ENCODE measurements at regions not wholly inside any gene's neighbourhood (a gene's known extent, or its start where the extent isn't known, plus 50 kb on each side); places are given as distances from the start of the nearest gene placed in this dataset.

GRCh38 chrX:9188117-9188516, 154.2 kb upstream of the FAM9B start:
- no peak overlapping the region for H3K4me3 ChIP-seq (ENCODE audit: low read length)
- no peak for TF ChIP-seq CTCF (conservative IDR thresholded peaks at IDR 0.05; ENCODE audit: low read depth, low read length)
- DNase-seq (ENCODE audit: low read depth): no peak

GRCh38 chrX:9189286-9189685, 155.4 kb upstream of the FAM9B start:
- TF ChIP-seq CTCF (conservative IDR thresholded peaks at IDR 0.05; ENCODE audit: low read depth, low read length): no peak

DNA sequence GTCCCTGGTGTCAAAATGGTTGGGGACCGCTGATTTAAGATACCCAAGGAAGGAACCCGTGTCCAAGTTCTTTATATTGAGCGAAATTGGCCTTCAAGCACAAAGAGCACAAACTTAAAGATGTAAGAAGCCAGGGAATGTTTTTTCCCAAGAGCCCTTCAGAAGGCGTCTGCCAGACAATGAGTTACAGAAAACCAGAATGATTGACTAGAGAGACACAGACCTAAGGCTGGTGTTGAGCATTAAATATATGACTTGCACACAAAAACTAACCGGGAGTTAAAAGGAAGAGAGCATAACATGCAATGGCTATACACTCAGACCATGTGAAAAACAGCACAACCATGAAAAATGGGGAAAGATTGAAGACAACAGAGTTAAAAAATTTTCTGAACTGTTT, 157.5 kb upstream of the FAM9B start:
- no peak overlapping the region for H3K4me3 ChIP-seq (ENCODE audit: low read length)
- no peak for DNase-seq (ENCODE audit: low read depth)

More at GRCh38 chrX:9189286-9189685, 155.4 kb upstream of the FAM9B start:
- DNase-seq (ENCODE audit: low read depth): no peak
- H3K4me3 ChIP-seq (ENCODE audit: low read length): no peak overlapping the region

GRCh38 chrX:9195199-9195880, 161.4 kb upstream of the FAM9B start:
- DNase-seq (ENCODE audit: low read depth): no peak
- TF ChIP-seq CTCF (conservative IDR thresholded peaks at IDR 0.05; ENCODE audit: low read depth, low read length): no peak

More for the DNA sequence above, 157.5 kb upstream of the FAM9B start:
- TF ChIP-seq CTCF (conservative IDR thresholded peaks at IDR 0.05; ENCODE audit: low read depth, low read length): no peak

GRCh38 chrX:9196961-9197640, 163.2 kb upstream of the FAM9B start:
- DNase-seq (ENCODE audit: low read depth): no peak
- TF ChIP-seq CTCF (conservative IDR thresholded peaks at IDR 0.05; ENCODE audit: low read depth, low read length): no peak
- H3K4me3 ChIP-seq (ENCODE audit: low read length): no peak overlapping the region

More at GRCh38 chrX:9195199-9195880, 161.4 kb upstream of the FAM9B start:
- no peak overlapping the region for H3K4me3 ChIP-seq (ENCODE audit: low read length)

GRCh38 chrX:9204560-9204959, 170.6 kb upstream of the FAM9B start:
- no peak for TF ChIP-seq CTCF (conservative IDR thresholded peaks at IDR 0.05; ENCODE audit: low read depth, low read length)
- no peak overlapping the region for H3K4me3 ChIP-seq (ENCODE audit: low read length)
- DNase-seq (ENCODE audit: low read depth): no peak
